T-cell (primary cell): ENCODE measurements at regions not wholly inside any gene's neighbourhood (a gene's known extent, or its start where the extent isn't known, plus 50 kb on each side); places are given as distances from the start of the nearest gene placed in this dataset.
A peak's percentile ranks its signal among the peaks of the same experiment; 100 is the strongest.

Source experiments
- ATAC-seq, 4 experiments: fragments of 200-7000 bp in 3 of 4; fragments of 150-1000 bp in 1 of 4; cut with Tn5 transposase; replicated peaks in 1 of 4; 1 replicate in 3 of 4; 2 replicates in 1 of 4; pipeline ENCODE4 v1.10.0; 2021; ENCODE audit warnings: moderate library complexity in 3 of 4, mild to moderate bottlenecking in 2 of 4, moderate number of reproducible peaks in 1 of 4
- CTCF ChIA-PET, 2 donors: fragments of 300-600 bp; sonication (Branson Sonifier 250); formaldehyde crosslinking; loops; one replicate each; lab custom pipeline; 2022; ENCODE audit warnings: antibody characterized with exemption in 2 of 2; lab: Charles Lee
- POLR2A ChIA-PET, 2 donors: fragments of 300-600 bp; sonication (Branson Sonifier 250); formaldehyde crosslinking; loops; one replicate each; lab custom pipeline; 2022; ENCODE audit warnings: antibody characterized with exemption in 2 of 2; lab: Charles Lee
- DNase-seq, 35 experiments: peaks; one replicate each; pipeline versions ENCODE4 v3.0.0 to v3.0.0-alpha.2; 2013 to 2023
- H3K27ac ChIP-seq: one replicate; pipeline ENCODE4 v1.5.1; 2013; ENCODE audit warnings: low read length
- H3K27me3 ChIP-seq, 2 experiments: replicated peaks in 1 of 2; 1 replicate in 1 of 2; 2 replicates in 1 of 2; pipeline versions ENCODE4 v1.6.1 to v1.7.0; 2013; ENCODE audit warnings: low read length in 1 of 2, mixed read lengths in 1 of 2; ENCODE audit not compliant: control insufficient read depth in 2 of 2, insufficient read depth in 2 of 2; ENCODE audit errors: extremely low read depth in 1 of 2
- H3K36me3 ChIP-seq, 2 donors: 1 replicate in 1 of 2; 2 replicates in 1 of 2; pipeline versions ENCODE4 v1.6.1 to v1.7.0; 2013; ENCODE audit warnings: low read length in 1 of 2; ENCODE audit not compliant: control insufficient read depth in 2 of 2, insufficient read depth in 1 of 2; ENCODE audit errors: extremely low read depth in 1 of 2
- H3K4me1 ChIP-seq, 2 experiments: 1 replicate in 1 of 2; 2 replicates in 1 of 2; pipeline versions ENCODE4 v1.6.1 to v1.7.0; 2013; ENCODE audit warnings: low read length in 2 of 2, mixed read lengths in 1 of 2; ENCODE audit not compliant: insufficient read depth in 2 of 2, control insufficient read depth in 1 of 2; ENCODE audit errors: extremely low read depth in 1 of 2
- H3K4me3 ChIP-seq, 2 donors: 1 replicate in 1 of 2; 2 replicates in 1 of 2; pipeline versions ENCODE4 v1.5.1 to v1.7.0; 2013; ENCODE audit warnings: mild to moderate bottlenecking in 2 of 2, low read length in 1 of 2, moderate library complexity in 1 of 2; ENCODE audit not compliant: control insufficient read depth in 1 of 2; ENCODE audit errors: extremely low read depth in 1 of 2
- H3K9me3 ChIP-seq: 2 replicates; pipeline ENCODE4 v1.7.0; 2013
- H3K27ac Mint-ChIP-seq, 2 donors: one replicate each; pipeline ENCODE4 v1.8.0; 2020 to 2021; ENCODE audit warnings: mild to moderate bottlenecking in 2 of 2, mixed read lengths in 2 of 2
- H3K27me3 Mint-ChIP-seq, 2 donors: one replicate each; pipeline ENCODE4 v1.8.0; 2021 to 2022; ENCODE audit warnings: mixed read lengths in 2 of 2
- H3K36me3 Mint-ChIP-seq: one replicate; pipeline ENCODE4 v1.8.0; 2021; ENCODE audit warnings: mixed read lengths
- H3K4me1 Mint-ChIP-seq, 3 donors: one replicate each; pipeline ENCODE4 v1.8.0; 2020 to 2022; ENCODE audit warnings: mixed read lengths in 3 of 3, mild to moderate bottlenecking in 1 of 3
- H3K4me3 Mint-ChIP-seq, 3 donors: one replicate each; pipeline ENCODE4 v1.8.0; 2020 to 2022; ENCODE audit warnings: mild to moderate bottlenecking in 3 of 3, mixed read lengths in 3 of 3, moderate library complexity in 3 of 3
- H3K9me3 Mint-ChIP-seq, 3 donors: one replicate each; pipeline ENCODE4 v1.8.0; 2020 to 2022; ENCODE audit warnings: mixed read lengths in 3 of 3
- WGBS: methylation state at CpG from one replicate; pipeline ENCODE4 v1.1.5; 2013; ENCODE audit warnings: missing lambda C conversion rate; ENCODE audit not compliant: insufficient coverage; 5-methylcytosine and 5-hydroxymethylcytosine counted together

DNA sequence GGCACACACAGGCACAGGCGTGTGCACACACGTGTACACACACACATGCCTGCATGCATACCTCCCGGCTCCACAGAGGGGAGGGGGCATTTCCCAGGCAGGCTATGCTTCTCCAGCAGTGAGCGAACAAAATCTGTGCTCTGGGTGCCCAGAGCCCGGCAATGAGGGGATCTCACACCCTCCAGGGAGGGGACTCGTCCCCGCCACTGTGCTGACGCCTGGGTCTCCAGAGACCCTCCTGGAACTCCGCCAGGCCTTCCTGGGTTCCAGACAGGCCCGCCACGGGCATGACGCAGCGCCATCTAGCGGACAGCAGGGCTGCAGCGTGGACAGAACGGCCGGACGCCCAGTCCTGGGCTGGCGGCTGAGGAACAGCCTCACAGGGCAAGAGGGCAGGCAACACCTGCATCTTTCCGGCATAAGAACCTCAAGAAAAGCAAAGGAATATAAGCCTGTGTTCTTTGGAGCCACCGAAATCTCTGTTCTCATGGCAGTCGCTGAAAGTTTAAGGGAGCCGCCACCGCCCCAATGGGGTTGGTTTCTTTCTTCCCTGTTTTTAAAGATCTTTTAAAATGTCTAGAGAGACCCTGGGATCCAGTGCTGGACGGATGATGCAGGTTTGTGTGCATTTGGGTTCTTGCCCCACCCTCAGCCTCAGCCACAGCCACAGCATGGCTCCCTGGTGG is 135.6 kb upstream of the PPP1R26 start:
- ChIA-PET POLR2A (no interaction called here), CTCF (interaction anchor here in 1 of 2 donors (0.5 kb wide), 1 partner anchor 62 kb away, joined by 3 read pairs; no protein-coding TSS in a partner anchor)
- WGBS = 16% methylated on average over 17 of the region's 25 CpGs
- ATAC-seq (peak in 3 of 4 experiments; percentile 33 to 60 (median 47)), DNase-seq (peak in 21 of 35 experiments; percentile 3 to 55 (median 21))
- Mint-ChIP-seq H3K27me3 (peaks cover 16 to 24% of the 10 kb centered on the region in 2 donors), H3K4me1 (no peaks in the 10 kb centered on the region), H3K4me3 (no peak overlapping the region), H3K36me3 (no peaks in the 10 kb centered on the region), H3K27ac (no peak overlapping the region), H3K9me3 (no peaks in the 10 kb centered on the region)
- Histone ChIP-seq H3K27ac (no peak overlapping the region), H3K27me3 (peaks cover 2 to 54% of the 10 kb centered on the region in 2 experiments), H3K4me3 (no peak overlapping the region), H3K36me3 (no peaks in the 10 kb centered on the region), H3K4me1 (no peaks in the 10 kb centered on the region), H3K9me3 (no peaks in the 10 kb centered on the region)

DNA sequence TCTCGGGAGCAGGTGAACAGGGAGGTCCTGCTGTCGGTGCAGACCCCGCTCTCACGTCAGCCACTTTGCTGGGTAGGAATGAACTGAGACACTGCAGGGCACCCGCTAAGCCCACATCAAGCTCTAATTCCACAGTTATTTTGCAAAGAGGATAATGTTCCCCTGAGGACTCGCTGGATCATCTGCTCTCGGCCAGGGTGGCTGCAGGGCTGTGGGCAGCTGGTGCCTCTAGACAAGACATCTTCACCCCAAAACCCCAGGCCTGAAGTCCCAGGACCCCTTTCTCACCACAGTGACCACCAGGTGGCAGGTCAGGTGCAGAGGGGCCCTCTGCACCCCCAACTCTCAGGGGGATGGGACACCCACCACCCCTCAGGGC is 135.1 kb upstream of the PPP1R26 start:
- Mint-ChIP-seq H3K9me3 (no peaks in the 10 kb centered on the region), H3K27me3 (peaks cover 16 to 27% of the 10 kb centered on the region in 2 donors), H3K36me3 (no peaks in the 10 kb centered on the region), H3K27ac (no peak overlapping the region), H3K4me3 (no peak overlapping the region), H3K4me1 (no peaks in the 10 kb centered on the region)
- ChIA-PET CTCF (no interaction called here), POLR2A (no interaction called here)
- 98% methylated on average over 5 of the region's 7 CpGs for WGBS
- H3K9me3 ChIP-seq = no peaks in the 10 kb centered on the region
- H3K27me3 ChIP-seq = peaks cover 0 to 56% of the 10 kb centered on the region in 2 experiments
- no peaks in the 10 kb centered on the region for H3K4me1 ChIP-seq
- no peaks in the 10 kb centered on the region for H3K36me3 ChIP-seq
- H3K4me3 ChIP-seq = no peak overlapping the region
- DNase-seq = no peak
- ATAC-seq = no peak
- no peak overlapping the region for H3K27ac ChIP-seq

GRCh38 chr9:135344915-135345500 is 134.6 kb upstream of the PPP1R26 start:
- Mint-ChIP-seq H3K36me3 (no peaks in the 10 kb centered on the region), H3K4me3 (no peak overlapping the region), H3K9me3 (no peaks in the 10 kb centered on the region), H3K27ac (no peak overlapping the region), H3K4me1 (no peaks in the 10 kb centered on the region), H3K27me3 (peaks cover 14 to 30% of the 10 kb centered on the region in 2 donors)
- DNase-seq = no peak
- ATAC-seq = no peak
- H3K4me1 ChIP-seq = no peaks in the 10 kb centered on the region
- no peaks in the 10 kb centered on the region for H3K36me3 ChIP-seq
- ChIA-PET CTCF (no interaction called here), POLR2A (no interaction called here)
- no peak overlapping the region for H3K27ac ChIP-seq
- 74% methylated on average over 13 of the region's 19 CpGs for WGBS
- H3K9me3 ChIP-seq = no peaks in the 10 kb centered on the region
- no peak overlapping the region for H3K4me3 ChIP-seq
- H3K27me3 ChIP-seq = peaks cover 0 to 54% of the 10 kb centered on the region in 2 experiments

- H3K36me3 Mint-ChIP-seq = no peaks in the 10 kb centered on the region
- ChIA-PET POLR2A (no interaction called here), CTCF (no interaction called here)
- H3K4me1 Mint-ChIP-seq = no peaks in the 10 kb centered on the region
- H3K9me3 Mint-ChIP-seq = no peaks in the 10 kb centered on the region
- Histone ChIP-seq H3K36me3 (no peaks in the 10 kb centered on the region), H3K4me3 (no peak overlapping the region), H3K9me3 (no peaks in the 10 kb centered on the region), H3K27me3 (peaks cover 0 to 56% of the 10 kb centered on the region in 2 experiments), H3K27ac (no peak overlapping the region), H3K4me1 (no peaks in the 10 kb centered on the region)
- H3K27ac Mint-ChIP-seq = no peak overlapping the region
- ATAC-seq (no peak), DNase-seq (no peak)
- H3K27me3 Mint-ChIP-seq = peaks cover 12 to 34% of the 10 kb centered on the region in 2 donors
- no peak overlapping the region for H3K4me3 Mint-ChIP-seq
- 79% methylated on average over 18 of the region's 23 CpGs for WGBS
Observed at GRCh38 chr9:135345775-135346433, 133.7 kb upstream of the PPP1R26 start.

- POLR2A ChIA-PET = no interaction called here
- Histone ChIP-seq H3K27me3 (peaks cover 0 to 55% of the 10 kb centered on the region in 2 experiments), H3K4me1 (no peaks in the 10 kb centered on the region), H3K9me3 (no peaks in the 10 kb centered on the region), H3K4me3 (no peak overlapping the region), H3K27ac (no peak overlapping the region), H3K36me3 (no peaks in the 10 kb centered on the region)
- H3K27me3 Mint-ChIP-seq = peaks cover 12 to 34% of the 10 kb centered on the region in 2 donors
- no peaks in the 10 kb centered on the region for H3K4me1 Mint-ChIP-seq
- H3K9me3 Mint-ChIP-seq = no peaks in the 10 kb centered on the region
- WGBS = 74% methylated on average over 13 of the region's 16 CpGs
- H3K27ac Mint-ChIP-seq = no peak overlapping the region
- CTCF ChIA-PET = no interaction called here
- ATAC-seq (no peak), DNase-seq (no peak)
- no peaks in the 10 kb centered on the region for H3K36me3 Mint-ChIP-seq
- H3K4me3 Mint-ChIP-seq = no peak overlapping the region
Observed at GRCh38 chr9:135346438-135347050, 133.0 kb upstream of the PPP1R26 start.

DNA sequence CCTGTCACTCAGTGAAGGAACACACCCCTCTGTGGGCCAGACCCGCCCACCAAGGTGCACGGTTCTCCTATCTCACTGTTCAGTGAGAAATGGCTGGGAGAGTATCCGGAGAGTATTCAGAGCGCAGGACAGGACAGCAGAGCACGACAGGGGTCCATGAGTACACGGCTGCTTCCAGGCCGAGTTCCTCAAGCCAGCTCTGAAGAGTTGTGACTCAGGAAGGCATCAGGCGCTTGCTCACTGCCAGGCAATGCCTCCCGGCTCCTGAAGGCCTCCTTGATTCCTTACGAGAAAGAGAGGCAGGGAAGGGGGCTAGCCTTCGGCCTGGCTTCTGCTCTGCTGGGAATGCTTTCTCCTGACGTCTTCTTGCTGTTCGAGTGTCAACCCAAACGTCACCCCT is 132.1 kb upstream of the PPP1R26 start:
- H3K4me3 ChIP-seq = no peak overlapping the region
- H3K9me3 Mint-ChIP-seq = no peaks in the 10 kb centered on the region
- WGBS = 62% methylated on average over 13 of the region's 14 CpGs

More for the DNA sequence above, 132.1 kb upstream of the PPP1R26 start:
- Histone ChIP-seq H3K36me3 (no peaks in the 10 kb centered on the region), H3K9me3 (no peaks in the 10 kb centered on the region), H3K27ac (no peak overlapping the region), H3K4me1 (no peaks in the 10 kb centered on the region), H3K27me3 (peaks cover 0 to 52% of the 10 kb centered on the region in 2 experiments)
- POLR2A ChIA-PET = no interaction called here
- no peak overlapping the region for H3K27ac Mint-ChIP-seq
- H3K4me3 Mint-ChIP-seq = no peak overlapping the region
- H3K36me3 Mint-ChIP-seq = no peaks in the 10 kb centered on the region
- H3K4me1 Mint-ChIP-seq = no peaks in the 10 kb centered on the region
- H3K27me3 Mint-ChIP-seq = peaks cover 17 to 34% of the 10 kb centered on the region in 2 donors
- CTCF ChIA-PET = no interaction called here
- no peak for DNase-seq
- ATAC-seq = no peak
